ENCODE measurements at regions not wholly inside any gene's neighbourhood (a gene's known extent, or its start where the extent isn't known, plus 50 kb on each side); places are given as distances from the start of the nearest gene placed in this dataset.

DNA sequence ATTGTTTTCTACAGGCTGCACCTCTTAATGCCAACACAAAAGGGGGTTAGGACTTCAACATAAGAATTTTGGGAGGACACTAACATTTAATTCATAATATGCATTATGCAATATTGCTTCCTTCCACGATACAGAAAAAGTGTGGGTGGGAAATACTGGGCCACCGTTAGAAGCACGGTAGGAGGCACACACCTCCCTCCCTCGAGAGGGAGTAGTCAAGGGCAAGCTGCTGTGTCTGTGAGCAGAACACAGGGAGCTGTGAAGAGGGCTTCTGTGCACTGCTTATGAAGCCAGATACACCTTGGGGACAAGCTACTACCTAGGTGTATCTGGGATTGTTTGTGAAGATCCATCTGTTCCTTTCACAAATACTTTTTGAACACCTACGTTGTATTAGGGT is 109.3 kb upstream of the PLET1 start:
- Histone ChIP-seq H3K9ac (ENCODE audit: low read depth, low read length) (no peak overlapping the region), H3K36me3 (ENCODE audit: control insufficient read depth, insufficient read depth, low read length) (no peaks in the 10 kb centered on the region), H3K9me3 (ENCODE audit: control insufficient read depth, insufficient read depth, low read length) (no peaks in the 10 kb centered on the region), H3K27ac (ENCODE audit: low read depth, low read length) (no peak overlapping the region), H3K4me3 (ENCODE audit: low read depth, low read length) (no peak overlapping the region), H3K27me3 (ENCODE audit: control insufficient read depth, insufficient read depth, low read length) (no peaks in the 10 kb centered on the region), H3K4me1 (ENCODE audit: control insufficient read depth, insufficient read depth, low read length) (no peaks in the 10 kb centered on the region)

DNA sequence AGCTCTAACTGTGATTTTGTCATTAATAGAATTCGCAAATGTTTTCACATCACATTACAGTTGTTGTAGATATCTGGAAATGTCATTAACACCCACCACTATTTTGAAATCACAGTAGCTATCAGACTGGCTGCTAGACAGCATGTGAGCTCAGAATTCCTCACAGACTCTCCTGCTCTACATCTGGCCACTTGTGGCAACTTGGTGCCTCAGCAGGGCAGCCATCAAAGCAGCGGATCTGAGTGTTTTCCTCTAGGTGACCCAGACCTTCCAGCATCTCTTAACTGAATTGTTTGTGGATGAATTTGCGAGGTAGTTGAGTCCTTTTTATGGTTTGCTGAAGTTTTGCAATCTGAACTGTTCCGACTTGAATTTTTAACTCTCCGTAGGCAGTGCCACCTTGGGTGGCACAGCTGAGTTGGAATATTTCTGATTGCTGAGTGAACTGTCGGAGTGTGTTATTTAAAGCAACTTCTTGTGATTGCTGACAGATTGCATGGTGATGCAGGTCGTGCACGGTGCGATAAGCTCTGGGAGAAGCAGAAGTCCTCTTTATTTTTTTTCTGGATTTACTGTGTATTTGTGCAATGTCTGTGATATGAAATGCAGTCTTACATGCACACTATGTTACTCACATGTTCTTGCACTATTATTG is 114.0 kb upstream of the PLET1 start:
- no peak overlapping the region for H3K4me3 ChIP-seq (ENCODE audit: low read depth, low read length)
- no peak overlapping the region for H3K27ac ChIP-seq (ENCODE audit: low read depth, low read length)
- H3K9ac ChIP-seq (ENCODE audit: low read depth, low read length) = no peak overlapping the region
- H3K36me3 ChIP-seq (ENCODE audit: control insufficient read depth, insufficient read depth, low read length) = no peaks in the 10 kb centered on the region
- no peaks in the 10 kb centered on the region for H3K4me1 ChIP-seq (ENCODE audit: control insufficient read depth, insufficient read depth, low read length)
- no peaks in the 10 kb centered on the region for H3K27me3 ChIP-seq (ENCODE audit: control insufficient read depth, insufficient read depth, low read length)
- H3K9me3 ChIP-seq (ENCODE audit: control insufficient read depth, insufficient read depth, low read length) = no peaks in the 10 kb centered on the region

- Histone ChIP-seq H3K27me3 (ENCODE audit: control insufficient read depth, insufficient read depth, low read length) (no peaks in the 10 kb centered on the region), H3K4me1 (ENCODE audit: control insufficient read depth, insufficient read depth, low read length) (no peaks in the 10 kb centered on the region), H3K27ac (ENCODE audit: low read depth, low read length) (no peak overlapping the region), H3K36me3 (ENCODE audit: control insufficient read depth, insufficient read depth, low read length) (no peaks in the 10 kb centered on the region), H3K4me3 (ENCODE audit: low read depth, low read length) (no peak overlapping the region), H3K9me3 (ENCODE audit: control insufficient read depth, insufficient read depth, low read length) (no peaks in the 10 kb centered on the region), H3K9ac (ENCODE audit: low read depth, low read length) (no peak overlapping the region)
Observed at GRCh38 chr11:112377946-112378345, 117.3 kb upstream of the PLET1 start.

- Histone ChIP-seq H3K27me3 (ENCODE audit: control insufficient read depth, insufficient read depth, low read length) (no peaks in the 10 kb centered on the region), H3K4me1 (ENCODE audit: control insufficient read depth, insufficient read depth, low read length) (no peaks in the 10 kb centered on the region), H3K9ac (ENCODE audit: low read depth, low read length) (no peak overlapping the region), H3K9me3 (ENCODE audit: control insufficient read depth, insufficient read depth, low read length) (no peaks in the 10 kb centered on the region), H3K36me3 (ENCODE audit: control insufficient read depth, insufficient read depth, low read length) (no peaks in the 10 kb centered on the region), H3K27ac (ENCODE audit: low read depth, low read length) (no peak overlapping the region), H3K4me3 (ENCODE audit: low read depth, low read length) (no peak overlapping the region)
Observed at GRCh38 chr11:112380464-112380863, 119.8 kb upstream of the PLET1 start.

- Histone ChIP-seq H3K27ac (ENCODE audit: low read depth, low read length) (no peak overlapping the region), H3K9me3 (ENCODE audit: control insufficient read depth, insufficient read depth, low read length) (no peaks in the 10 kb centered on the region), H3K9ac (ENCODE audit: low read depth, low read length) (no peak overlapping the region), H3K27me3 (ENCODE audit: control insufficient read depth, insufficient read depth, low read length) (no peaks in the 10 kb centered on the region), H3K36me3 (ENCODE audit: control insufficient read depth, insufficient read depth, low read length) (no peaks in the 10 kb centered on the region), H3K4me3 (ENCODE audit: low read depth, low read length) (no peak overlapping the region), H3K4me1 (ENCODE audit: control insufficient read depth, insufficient read depth, low read length) (no peaks in the 10 kb centered on the region)
Observed at GRCh38 chr11:112381578-112381977, 120.9 kb upstream of the PLET1 start.

DNA sequence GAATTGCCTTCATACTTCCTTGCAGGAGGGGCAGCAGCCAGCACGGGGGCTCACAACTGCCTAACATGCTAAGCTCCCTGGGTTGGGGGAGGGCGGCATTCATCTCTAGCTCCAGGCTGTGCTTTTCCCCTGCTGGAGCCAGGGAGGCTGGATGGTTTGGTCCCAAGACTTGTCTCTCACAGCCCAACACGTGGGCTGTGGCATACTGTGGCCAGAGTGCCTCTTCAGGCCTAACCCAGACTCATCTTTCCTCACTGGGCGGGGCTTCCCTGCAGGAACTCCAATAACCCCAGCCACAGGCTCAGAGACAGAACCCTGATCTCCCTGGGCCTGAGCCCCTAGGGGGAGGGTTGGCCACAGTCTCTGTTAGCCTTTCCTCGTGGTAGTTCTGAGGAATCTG is 121.9 kb upstream of the PLET1 start:
- H3K9me3 ChIP-seq (ENCODE audit: control insufficient read depth, insufficient read depth, low read length) = no peaks in the 10 kb centered on the region
- H3K4me3 ChIP-seq (ENCODE audit: low read depth, low read length) = no peak overlapping the region
- no peaks in the 10 kb centered on the region for H3K36me3 ChIP-seq (ENCODE audit: control insufficient read depth, insufficient read depth, low read length)
- no peaks in the 10 kb centered on the region for H3K27me3 ChIP-seq (ENCODE audit: control insufficient read depth, insufficient read depth, low read length)
- no peak overlapping the region for H3K9ac ChIP-seq (ENCODE audit: low read depth, low read length)
- H3K4me1 ChIP-seq (ENCODE audit: control insufficient read depth, insufficient read depth, low read length) = no peaks in the 10 kb centered on the region
- no peak overlapping the region for H3K27ac ChIP-seq (ENCODE audit: low read depth, low read length)

DNA sequence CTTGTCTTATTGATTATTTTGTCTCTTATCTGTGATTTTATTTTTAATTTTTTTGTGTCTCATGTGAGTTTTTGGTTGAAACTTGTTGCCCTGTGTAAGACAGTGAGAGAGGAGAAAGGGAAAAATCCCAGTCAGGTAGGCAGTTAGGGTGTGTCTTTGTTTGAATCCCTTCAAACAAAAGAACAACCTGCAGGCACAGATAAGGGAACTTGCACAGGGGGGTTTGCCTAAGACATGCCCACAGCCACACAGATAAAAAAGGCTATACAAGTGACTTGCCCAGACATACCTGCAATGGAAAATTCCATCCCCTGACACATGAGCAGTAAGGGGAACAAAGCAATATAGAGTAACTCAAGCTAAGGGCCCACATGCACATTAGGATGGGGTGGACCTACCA is 127.8 kb upstream of the PLET1 start:
- H3K4me1 ChIP-seq (ENCODE audit: control insufficient read depth, insufficient read depth, low read length) = no peaks in the 10 kb centered on the region
- H3K4me3 ChIP-seq (ENCODE audit: low read depth, low read length) = no peak overlapping the region
- no peak overlapping the region for H3K9ac ChIP-seq (ENCODE audit: low read depth, low read length)
- no peak overlapping the region for H3K27ac ChIP-seq (ENCODE audit: low read depth, low read length)
- H3K36me3 ChIP-seq (ENCODE audit: control insufficient read depth, insufficient read depth, low read length) = no peaks in the 10 kb centered on the region
- no peaks in the 10 kb centered on the region for H3K27me3 ChIP-seq (ENCODE audit: control insufficient read depth, insufficient read depth, low read length)
- H3K9me3 ChIP-seq (ENCODE audit: control insufficient read depth, insufficient read depth, low read length) = peaks cover 13% of the 10 kb centered on the region; the same call in 1 of the 2 replicates

- no peak overlapping the region for H3K4me3 ChIP-seq (ENCODE audit: low read depth, low read length)
- H3K36me3 ChIP-seq (ENCODE audit: control insufficient read depth, insufficient read depth, low read length) = no peaks in the 10 kb centered on the region
- no peak overlapping the region for H3K9ac ChIP-seq (ENCODE audit: low read depth, low read length)
- peaks cover 13% of the 10 kb centered on the region; the same call in 1 of the 2 replicates for H3K9me3 ChIP-seq (ENCODE audit: control insufficient read depth, insufficient read depth, low read length)
- H3K4me1 ChIP-seq (ENCODE audit: control insufficient read depth, insufficient read depth, low read length) = no peaks in the 10 kb centered on the region
- no peaks in the 10 kb centered on the region for H3K27me3 ChIP-seq (ENCODE audit: control insufficient read depth, insufficient read depth, low read length)
- H3K27ac ChIP-seq (ENCODE audit: low read depth, low read length) = no peak overlapping the region
Observed at GRCh38 chr11:112391086-112391485, 130.4 kb upstream of the PLET1 start.

DNA sequence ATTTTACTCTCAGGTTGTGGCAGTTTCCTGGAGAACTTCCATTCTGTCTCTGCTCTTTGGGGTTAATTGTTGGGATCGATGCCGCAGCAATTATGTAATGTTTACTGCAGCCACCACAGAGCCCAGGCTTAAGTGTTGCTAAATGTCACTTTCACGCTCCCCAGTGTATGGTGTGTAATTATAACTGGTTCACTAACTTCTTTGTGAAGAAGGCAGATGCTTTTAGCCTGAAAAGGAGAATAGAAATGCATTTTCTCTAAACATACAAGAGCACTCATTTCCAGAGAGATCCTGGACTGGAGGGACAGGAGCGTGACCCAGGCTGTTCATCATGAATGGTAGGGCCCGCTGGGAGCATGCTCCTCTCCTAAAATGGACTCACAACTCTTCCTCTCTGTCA is 132.2 kb upstream of the PLET1 start:
- Histone ChIP-seq H3K9me3 (ENCODE audit: control insufficient read depth, insufficient read depth, low read length) (peaks cover 13% of the 10 kb centered on the region; the same call in 1 of the 2 replicates), H3K27ac (ENCODE audit: low read depth, low read length) (no peak overlapping the region), H3K27me3 (ENCODE audit: control insufficient read depth, insufficient read depth, low read length) (no peaks in the 10 kb centered on the region), H3K36me3 (ENCODE audit: control insufficient read depth, insufficient read depth, low read length) (no peaks in the 10 kb centered on the region), H3K9ac (ENCODE audit: low read depth, low read length) (no peak overlapping the region), H3K4me1 (ENCODE audit: control insufficient read depth, insufficient read depth, low read length) (no peaks in the 10 kb centered on the region), H3K4me3 (ENCODE audit: low read depth, low read length) (no peak overlapping the region)

GRCh38 chr11:112394304-112394703 is 133.6 kb upstream of the PLET1 start:
- Histone ChIP-seq H3K27me3 (ENCODE audit: control insufficient read depth, insufficient read depth, low read length) (no peaks in the 10 kb centered on the region), H3K9me3 (ENCODE audit: control insufficient read depth, insufficient read depth, low read length) (0 out of 2 replicates have a peak, but pooled peaks cover under 1% of the 10 kb centered on the region), H3K36me3 (ENCODE audit: control insufficient read depth, insufficient read depth, low read length) (no peaks in the 10 kb centered on the region), H3K4me3 (ENCODE audit: low read depth, low read length) (no peak overlapping the region), H3K27ac (ENCODE audit: low read depth, low read length) (no peak overlapping the region), H3K9ac (ENCODE audit: low read depth, low read length) (no peak overlapping the region), H3K4me1 (ENCODE audit: control insufficient read depth, insufficient read depth, low read length) (no peaks in the 10 kb centered on the region)

- H3K4me1 ChIP-seq (ENCODE audit: control insufficient read depth, insufficient read depth, low read length) = no peaks in the 10 kb centered on the region
- H3K27ac ChIP-seq (ENCODE audit: low read depth, low read length) = no peak overlapping the region
- no peaks in the 10 kb centered on the region for H3K36me3 ChIP-seq (ENCODE audit: control insufficient read depth, insufficient read depth, low read length)
- no peak overlapping the region for H3K4me3 ChIP-seq (ENCODE audit: low read depth, low read length)
- H3K27me3 ChIP-seq (ENCODE audit: control insufficient read depth, insufficient read depth, low read length) = no peaks in the 10 kb centered on the region
- no peaks in the 10 kb centered on the region for H3K9me3 ChIP-seq (ENCODE audit: control insufficient read depth, insufficient read depth, low read length)
- no peak overlapping the region for H3K9ac ChIP-seq (ENCODE audit: low read depth, low read length)
Observed at GRCh38 chr11:112396076-112396475, 135.4 kb upstream of the PLET1 start.
